Stomach (tissue), 4 donors: ENCODE measurements at regions not wholly inside any gene's neighbourhood (a gene's known extent, or its start where the extent isn't known, plus 50 kb on each side); places are given as distances from the start of the nearest gene placed in this dataset.

Source experiments
- EP300 ChIP-seq: sonication (generic); formaldehyde crosslinking; IDR thresholded peaks from one replicate; pipeline ENCODE4 v1.6.1; 2017; ENCODE audit warnings: antibody characterized with exemption
- POLR2A ChIP-seq, 4 donors: fragments of 450-650 bp; IDR thresholded peaks; one replicate each; pipeline ENCODE4 v1.6.1; 2016; ENCODE audit warnings: antibody characterized with exemption in 4 of 4, control low read depth in 2 of 4, mild to moderate bottlenecking in 1 of 4, moderate library complexity in 1 of 4
- TF ChIP-seq, protein P1 (sequence below), 7 experiments: fragments of 450-650 bp in 4 of 7; fragments of 200-600 bp in 3 of 7; sonication (generic) in 3 of 7; IDR thresholded peaks; one replicate each; pipeline ENCODE4 v1.5.1; 2016 to 2019; ENCODE audit warnings: antibody characterized with exemption in 7 of 7, control low read depth in 2 of 7, mild to moderate bottlenecking in 1 of 7

GRCh38 chr12:87388376-87388775 is 640.8 kb downstream of the C12orf50 start:
- TF ChIP-seq, protein P1, sequence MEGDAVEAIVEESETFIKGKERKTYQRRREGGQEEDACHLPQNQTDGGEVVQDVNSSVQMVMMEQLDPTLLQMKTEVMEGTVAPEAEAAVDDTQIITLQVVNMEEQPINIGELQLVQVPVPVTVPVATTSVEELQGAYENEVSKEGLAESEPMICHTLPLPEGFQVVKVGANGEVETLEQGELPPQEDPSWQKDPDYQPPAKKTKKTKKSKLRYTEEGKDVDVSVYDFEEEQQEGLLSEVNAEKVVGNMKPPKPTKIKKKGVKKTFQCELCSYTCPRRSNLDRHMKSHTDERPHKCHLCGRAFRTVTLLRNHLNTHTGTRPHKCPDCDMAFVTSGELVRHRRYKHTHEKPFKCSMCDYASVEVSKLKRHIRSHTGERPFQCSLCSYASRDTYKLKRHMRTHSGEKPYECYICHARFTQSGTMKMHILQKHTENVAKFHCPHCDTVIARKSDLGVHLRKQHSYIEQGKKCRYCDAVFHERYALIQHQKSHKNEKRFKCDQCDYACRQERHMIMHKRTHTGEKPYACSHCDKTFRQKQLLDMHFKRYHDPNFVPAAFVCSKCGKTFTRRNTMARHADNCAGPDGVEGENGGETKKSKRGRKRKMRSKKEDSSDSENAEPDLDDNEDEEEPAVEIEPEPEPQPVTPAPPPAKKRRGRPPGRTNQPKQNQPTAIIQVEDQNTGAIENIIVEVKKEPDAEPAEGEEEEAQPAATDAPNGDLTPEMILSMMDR (IDR thresholded peaks at IDR 0.05) = no peak
- TF ChIP-seq EP300 = no peak
- no peak for TF ChIP-seq POLR2A (IDR thresholded peaks at IDR 0.05)
